Stimulated activated CD4-positive, alpha-beta T cell treated with anti-CD3 and anti-CD28 coated beads, Interleukin-12 subunit alpha, Interleukin-12 subunit beta, amount 100 ng/mL, for 4 hours (primary cell): ENCODE measurements at regions not wholly inside any gene's neighbourhood (a gene's known extent, or its start where the extent isn't known, plus 50 kb on each side); places are given as distances from the start of the nearest gene placed in this dataset.

Experiments used
- DNase-seq: peaks from one replicate; pipeline ENCODE4 v3.0.0-alpha.2; 2020

- no peak for DNase-seq
These were observed 356.4 kb upstream of the PLXNA2 start for GRCh38 chr1:208600456-208601190.

GRCh38 chr1:208601561-208601960, 357.4 kb upstream of the PLXNA2 start:
- no peak for DNase-seq

DNA sequence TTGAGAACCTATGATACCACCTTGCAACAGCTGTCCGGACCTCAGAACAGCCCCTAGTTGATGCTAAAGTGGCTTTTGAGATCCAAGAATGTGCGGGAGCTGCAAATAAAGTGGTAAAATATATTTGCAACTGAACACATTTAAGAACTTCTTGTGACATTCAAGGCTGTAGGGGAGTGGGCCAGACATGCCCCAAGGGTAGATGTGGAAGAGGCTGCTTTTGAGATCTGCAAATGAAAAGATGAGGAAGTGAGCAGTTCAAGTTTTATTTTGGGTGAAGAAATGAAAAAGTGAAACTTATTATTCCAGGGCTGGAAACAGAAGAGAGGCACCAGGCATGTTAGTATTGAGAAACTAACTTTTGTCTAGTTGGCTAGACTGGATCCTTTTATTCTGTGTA, 359.5 kb upstream of the PLXNA2 start:
- no peak for DNase-seq

- no peak for DNase-seq
These were observed 360.1 kb upstream of the PLXNA2 start for GRCh38 chr1:208604295-208604694.

DNA sequence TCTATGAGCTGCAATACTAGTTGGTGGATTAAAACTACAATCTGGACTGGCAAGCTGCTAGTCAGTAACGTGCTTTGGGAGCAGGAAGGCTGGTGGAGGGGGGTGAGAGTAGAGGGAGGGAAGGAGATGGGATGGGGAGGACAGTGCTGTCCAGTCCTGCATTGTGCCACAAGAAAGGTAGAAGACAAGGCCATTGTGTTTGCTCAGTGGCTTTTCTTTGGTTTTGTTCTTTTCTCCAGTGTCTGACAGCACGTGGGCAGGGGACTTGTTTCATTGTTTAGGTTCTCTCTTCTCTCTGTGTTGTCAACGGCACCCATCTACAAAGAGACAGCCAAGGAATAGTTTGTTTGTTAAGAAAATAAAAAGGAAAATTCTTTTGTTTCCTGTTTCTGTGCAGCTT, 362.8 kb upstream of the PLXNA2 start:
- no peak for DNase-seq

GRCh38 chr1:208607616-208608015, 363.4 kb upstream of the PLXNA2 start:
- no peak for DNase-seq

DNA sequence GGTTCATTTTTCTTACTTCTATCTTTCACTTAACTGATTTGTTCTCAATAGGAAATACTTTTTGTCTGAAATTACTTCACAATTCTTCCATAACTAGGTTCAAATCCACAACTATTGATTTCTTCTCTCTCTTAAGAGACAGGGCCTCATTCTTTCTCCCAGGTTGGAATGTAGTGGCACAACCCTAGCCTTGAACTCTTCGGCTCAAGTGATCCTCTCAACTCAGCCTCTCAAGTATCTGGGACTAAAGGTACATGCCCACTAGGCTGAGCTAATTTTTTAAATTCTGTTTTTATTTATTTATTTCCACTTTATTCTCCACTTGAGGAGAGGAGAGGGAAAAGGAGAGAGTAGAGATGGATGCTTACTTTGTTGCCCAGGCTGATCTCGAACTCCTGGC, 370.4 kb upstream of the PLXNA2 start:
- DNase-seq = no peak

DNA sequence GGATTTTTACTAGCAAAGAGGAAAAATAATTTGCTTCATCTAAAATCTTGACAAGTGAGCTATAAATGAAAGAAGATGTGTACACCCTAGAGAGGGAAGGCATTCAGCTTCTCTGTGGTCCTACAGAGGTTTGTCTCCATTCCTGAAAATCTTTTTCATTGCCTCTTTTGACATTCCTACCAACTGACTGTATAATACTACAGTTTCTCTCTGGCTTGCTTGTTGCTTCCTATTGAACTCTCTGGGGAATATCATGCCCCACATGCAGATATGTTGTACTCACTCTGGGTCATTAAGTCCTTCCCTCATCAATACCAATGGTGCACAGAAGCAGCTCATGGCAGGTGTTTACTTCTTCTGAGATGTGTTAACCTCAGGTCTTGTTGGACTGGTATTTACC, 371.2 kb upstream of the PLXNA2 start:
- DNase-seq = no peak

- no peak for DNase-seq
These were observed 372.6 kb upstream of the PLXNA2 start for GRCh38 chr1:208616776-208617175.

DNA sequence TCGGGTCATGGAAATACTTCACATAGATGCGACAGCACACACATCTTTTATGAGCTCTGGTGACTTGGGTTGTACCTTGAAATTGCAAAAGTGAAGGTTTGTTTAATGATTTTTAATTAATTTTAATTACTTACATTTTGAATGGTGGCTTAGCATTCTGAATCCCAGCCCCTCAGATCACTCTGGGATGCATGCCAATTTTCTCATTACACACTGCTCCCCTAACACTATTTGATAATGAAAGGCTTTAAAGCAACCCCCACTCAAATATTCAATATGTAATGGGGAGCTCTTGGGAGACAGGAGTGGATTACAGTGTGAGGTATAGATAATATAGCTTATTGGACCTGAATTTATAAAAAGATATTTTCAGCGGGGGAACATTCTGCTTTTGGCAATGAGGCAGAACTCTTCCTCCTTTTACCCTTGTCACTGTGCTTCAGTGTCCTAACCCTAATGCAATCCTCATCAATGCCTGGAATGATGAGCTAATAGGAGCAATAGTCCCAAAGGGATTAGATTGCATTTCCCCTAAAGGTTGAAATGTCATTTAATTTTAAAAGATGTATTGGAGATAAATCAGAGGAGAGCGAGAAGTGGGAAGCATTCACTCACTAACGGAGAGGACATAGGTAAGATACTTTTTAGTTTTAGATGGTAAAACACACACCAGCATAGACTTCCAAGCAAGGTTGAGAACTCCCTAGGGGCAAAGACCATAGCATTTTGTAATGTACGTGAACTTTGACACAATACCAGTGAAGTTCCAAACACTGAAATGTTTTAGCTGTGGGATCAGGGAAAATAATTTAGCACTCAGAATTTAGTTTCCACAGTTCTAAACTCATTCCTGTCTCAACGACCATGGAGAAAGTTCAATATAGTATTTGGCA, 384.1 kb upstream of the PLXNA2 start:
- DNase-seq = no peak

- no peak for DNase-seq
These were observed 386.9 kb upstream of the PLXNA2 start for GRCh38 chr1:208631092-208631491.

- DNase-seq = no peak
These were observed 387.3 kb upstream of the PLXNA2 start for GRCh38 chr1:208631506-208631905.

- no peak for DNase-seq
These were observed 390.4 kb upstream of the PLXNA2 start for GRCh38 chr1:208634346-208635140.

- no peak for DNase-seq
These were observed 393.0 kb upstream of the PLXNA2 start for GRCh38 chr1:208637181-208637580.

DNA sequence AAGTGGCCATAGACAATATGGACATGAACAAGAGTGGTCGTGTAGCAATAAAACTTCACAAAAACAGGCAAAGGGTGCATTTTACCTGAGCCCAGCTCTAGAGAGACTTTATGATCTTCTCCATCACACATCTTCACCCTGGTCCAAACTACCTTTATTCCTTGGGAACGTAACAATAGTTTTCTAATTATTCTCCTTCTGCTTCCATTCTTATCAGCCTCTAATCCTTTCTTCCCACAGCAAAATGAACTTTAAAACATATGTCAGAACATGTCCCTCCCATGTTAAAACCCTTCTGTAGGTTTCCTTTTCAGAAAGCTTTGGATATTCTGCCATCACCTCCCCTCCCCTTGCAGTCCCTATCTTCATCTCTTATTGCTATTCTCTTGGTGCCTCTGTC, 395.2 kb upstream of the PLXNA2 start:
- no peak for DNase-seq

DNA sequence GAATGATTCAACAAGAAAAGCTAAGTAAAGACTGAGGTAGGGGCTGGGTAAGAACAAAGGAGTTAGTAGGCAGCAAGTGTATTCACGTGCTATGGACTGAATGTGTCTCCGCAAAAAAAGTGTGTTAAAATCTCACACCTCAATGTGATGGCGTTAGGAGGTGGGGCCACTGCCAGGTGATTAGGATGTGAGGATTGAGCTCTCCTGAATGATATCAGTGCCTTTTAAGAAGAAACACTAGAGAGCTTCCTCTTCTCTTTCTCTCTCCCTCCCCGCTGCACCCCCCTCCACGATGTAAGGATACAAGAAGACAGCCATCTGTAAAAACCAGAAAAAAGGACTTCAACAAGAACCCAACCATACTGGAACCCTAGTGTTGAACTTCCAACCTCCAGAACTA, 396.1 kb upstream of the PLXNA2 start:
- DNase-seq = no peak

DNA sequence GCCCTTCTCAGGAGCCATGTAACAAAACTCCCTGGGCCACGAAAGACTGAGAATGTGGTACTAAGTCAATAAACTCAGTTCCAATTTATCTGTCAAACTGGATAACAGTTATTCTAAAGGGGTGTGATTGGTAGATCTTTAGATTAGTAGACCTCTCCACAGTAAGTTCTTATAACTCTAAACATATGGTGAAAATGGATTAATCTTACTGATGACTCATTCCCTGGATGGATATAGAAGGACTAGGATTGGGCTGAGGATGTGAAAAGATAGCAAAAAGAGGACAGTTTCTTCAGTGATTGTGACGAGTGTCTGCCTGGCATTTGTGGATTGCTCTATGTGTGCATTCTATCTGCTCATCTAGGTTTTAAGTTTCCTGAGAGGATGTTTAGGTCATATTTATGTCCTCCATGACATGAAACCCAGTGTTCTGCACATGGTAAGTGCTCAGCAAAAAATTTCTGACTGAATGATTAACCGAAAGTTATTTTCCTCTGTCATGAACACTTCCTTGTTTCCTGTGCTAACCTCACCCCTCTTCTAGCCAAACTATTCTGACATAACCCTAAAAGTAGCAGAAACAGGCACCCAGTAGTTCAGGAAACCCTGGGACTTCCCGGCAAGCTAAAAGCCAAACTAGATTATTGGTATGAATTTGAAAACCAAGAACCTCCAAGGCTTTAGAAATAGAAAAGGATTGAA, 397.5 kb upstream of the PLXNA2 start:
- no peak for DNase-seq

- DNase-seq = no peak
These were observed 398.9 kb upstream of the PLXNA2 start for GRCh38 chr1:208643005-208643597.

GRCh38 chr1:208644401-208645160, 400.4 kb upstream of the PLXNA2 start:
- no peak for DNase-seq

- DNase-seq = no peak
These were observed 402.2 kb upstream of the PLXNA2 start for GRCh38 chr1:208646431-208646830.

GRCh38 chr1:208648146-208648545, 404.0 kb upstream of the PLXNA2 start:
- no peak for DNase-seq
